Loucy (cell line): ENCODE measurements at regions not wholly inside any gene's neighbourhood (a gene's known extent, or its start where the extent isn't known, plus 50 kb on each side); places are given as distances from the start of the nearest gene placed in this dataset.

Experiments
- H2AFZ ChIP-seq: fragments of 200-600 bp; sonication (generic); 2 replicates; pipeline ENCODE4 v1.6.0; 2016; ENCODE audit warnings: antibody characterized with exemption, mild to moderate bottlenecking, low read length, moderate library complexity
- H3F3A ChIP-seq: fragments of 200-600 bp; 2 replicates; pipeline ENCODE4 v1.6.0; 2016; ENCODE audit warnings: antibody characterized with exemption, low read depth, mild to moderate bottlenecking
- H3K27me3 ChIP-seq: fragments of 200-600 bp; sonication (generic); 2 replicates; pipeline ENCODE4 v1.6.1; 2014; ENCODE audit warnings: low read length, mild to moderate bottlenecking; ENCODE audit not compliant: insufficient read depth, poor library complexity, severe bottlenecking
- H3K36me3 ChIP-seq: fragments of 200-600 bp; sonication (generic); 2 replicates; pipeline ENCODE4 v1.6.1; 2016; ENCODE audit warnings: low read length; ENCODE audit not compliant: insufficient read depth
- H3K4me1 ChIP-seq: fragments of 200-600 bp; sonication (generic); 2 replicates; pipeline ENCODE4 v1.5.1; 2014; ENCODE audit warnings: low read length, mild to moderate bottlenecking; ENCODE audit not compliant: insufficient read depth, poor library complexity, severe bottlenecking
- H3K4me2 ChIP-seq: fragments of 200-600 bp; sonication (generic); 2 replicates; pipeline ENCODE4 v1.6.0; 2014; ENCODE audit warnings: antibody characterized with exemption, low read length, low read depth, mild to moderate bottlenecking; ENCODE audit not compliant: poor library complexity, severe bottlenecking
- H3K4me3 ChIP-seq: fragments of 200-600 bp; sonication (generic); 2 replicates; pipeline ENCODE4 v1.5.1; 2014; ENCODE audit warnings: low read length, mild to moderate bottlenecking, mixed read lengths; ENCODE audit not compliant: poor library complexity, severe bottlenecking
- H3K79me2 ChIP-seq: fragments of 200-600 bp; sonication (generic); 2 replicates; pipeline ENCODE4 v1.6.1; 2014; ENCODE audit warnings: low read length; ENCODE audit not compliant: insufficient read depth
- H3K9ac ChIP-seq: fragments of 200-600 bp; sonication (generic); 2 replicates; pipeline ENCODE4 v1.6.0; 2014; ENCODE audit warnings: mild to moderate bottlenecking, low read depth, low read length, moderate library complexity; ENCODE audit not compliant: poor library complexity, severe bottlenecking
- H3K9me2 ChIP-seq: fragments of 200-600 bp; sonication (generic); replicated peaks from 2 replicates; pipeline ENCODE4 v1.6.1; 2016; ENCODE audit warnings: low read depth, low read length, mixed read lengths
- H3K9me3 ChIP-seq: fragments of 200-600 bp; sonication (generic); 2 replicates; pipeline ENCODE4 v1.6.1; 2014; ENCODE audit warnings: mild to moderate bottlenecking, antibody characterized with exemption, low read length, low read depth; ENCODE audit not compliant: insufficient read depth
- H4K20me1 ChIP-seq: fragments of 200-600 bp; sonication (generic); 2 replicates; pipeline ENCODE4 v1.6.0; 2014; ENCODE audit warnings: antibody characterized with exemption, low read length, mild to moderate bottlenecking; ENCODE audit not compliant: insufficient read depth, poor library complexity, severe bottlenecking
- CTCF ChIP-seq: fragments of 200-600 bp; sonication (generic); conservative IDR thresholded peaks from 2 replicates; pipeline ENCODE4 v1.5.1; 2014; ENCODE audit warnings: mild to moderate bottlenecking, antibody characterized with exemption, low read length
- EZH2phosphoT487 ChIP-seq: fragments of 200-600 bp; IDR thresholded peaks from 2 replicates; pipeline ENCODE4 v1.6.1; 2018; ENCODE audit warnings: antibody characterized with exemption, mild to moderate bottlenecking, moderate library complexity, borderline replicate concordance

DNA sequence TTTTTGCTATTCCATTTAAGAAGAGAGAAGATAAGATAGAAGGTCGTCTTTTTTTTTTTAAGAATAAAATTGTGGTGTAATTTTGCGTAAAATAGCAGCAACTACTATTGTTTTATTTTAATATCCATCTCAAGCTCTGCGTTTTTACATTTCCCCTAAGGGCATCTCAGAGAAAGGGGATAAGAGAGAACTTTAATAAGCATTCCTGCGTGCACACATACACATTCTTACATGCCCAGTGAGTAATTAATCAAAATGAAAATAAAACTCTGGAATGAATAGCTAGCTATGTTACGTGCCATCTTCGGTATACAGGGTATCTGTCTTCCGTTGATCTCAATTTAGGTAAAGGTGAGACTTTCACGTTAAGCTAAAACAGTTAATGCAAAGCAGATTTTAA is 200.3 kb upstream of the TENM3 start:
- Histone ChIP-seq H3K4me2 (no peak overlapping the region), H3F3A (no peaks in the 10 kb centered on the region), H3K36me3 (no peaks in the 10 kb centered on the region), H3K4me3 (no peak overlapping the region), H3K4me1 (no peaks in the 10 kb centered on the region), H3K9ac (no peak overlapping the region), H2AFZ (no peak overlapping the region), H3K9me3 (no peaks in the 10 kb centered on the region), H3K9me2 (no peaks in the 10 kb centered on the region), H3K79me2 (no peaks in the 10 kb centered on the region), H3K27me3 (no peaks in the 10 kb centered on the region), H4K20me1 (no peaks in the 10 kb centered on the region)
- TF ChIP-seq EZH2phosphoT487 (no peak), CTCF (no peak)

DNA sequence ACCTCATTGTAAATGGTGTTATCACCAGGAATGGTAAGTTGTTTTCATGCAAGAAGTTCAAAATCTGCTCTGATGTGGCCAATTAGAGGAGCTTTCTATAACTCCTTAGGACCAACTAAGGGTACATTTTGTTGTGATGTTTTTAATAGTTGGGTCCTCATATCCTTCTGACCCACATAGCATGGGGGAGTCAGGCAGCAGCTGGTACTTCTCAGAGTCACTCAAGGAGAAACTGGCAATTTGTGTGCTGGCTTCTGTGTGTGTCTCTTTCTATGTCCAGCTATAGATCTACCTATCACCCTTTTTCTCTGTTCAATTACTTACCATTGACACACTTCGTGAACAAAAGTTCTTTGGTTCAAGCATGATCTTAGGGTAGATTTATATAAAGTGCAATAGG is 194.3 kb upstream of the TENM3 start:
- H2AFZ ChIP-seq: no peak overlapping the region
- no peaks in the 10 kb centered on the region for H3K79me2 ChIP-seq
- no peak overlapping the region for H3K9ac ChIP-seq
- no peaks in the 10 kb centered on the region for H4K20me1 ChIP-seq
- H3K36me3 ChIP-seq: no peaks in the 10 kb centered on the region
- H3K4me1 ChIP-seq: no peaks in the 10 kb centered on the region
- H3K9me2 ChIP-seq: no peaks in the 10 kb centered on the region
- H3K4me2 ChIP-seq: no peak overlapping the region
- TF ChIP-seq EZH2phosphoT487 (no peak), CTCF (no peak)
- H3K27me3 ChIP-seq: no peaks in the 10 kb centered on the region
- H3K4me3 ChIP-seq: no peak overlapping the region
- H3F3A ChIP-seq: no peaks in the 10 kb centered on the region
- 0 out of 2 replicates have a peak, but pooled peaks cover 2% of the 10 kb centered on the region for H3K9me3 ChIP-seq

GRCh38 chr4:182056866-182057265 is 186.3 kb upstream of the TENM3 start:
- Histone ChIP-seq H3K9ac (no peak overlapping the region), H3K79me2 (no peaks in the 10 kb centered on the region), H3F3A (no peaks in the 10 kb centered on the region), H3K4me2 (no peak overlapping the region), H2AFZ (no peak overlapping the region), H3K36me3 (no peaks in the 10 kb centered on the region), H3K4me3 (no peak overlapping the region), H3K9me3 (0 out of 2 replicates have a peak, but pooled peaks cover 4% of the 10 kb centered on the region), H4K20me1 (no peaks in the 10 kb centered on the region), H3K27me3 (no peaks in the 10 kb centered on the region), H3K4me1 (no peaks in the 10 kb centered on the region), H3K9me2 (no peaks in the 10 kb centered on the region)
- TF ChIP-seq CTCF (no peak), EZH2phosphoT487 (no peak)
